ENCODE measurements at regions not wholly inside any gene's neighbourhood (a gene's known extent, or its start where the extent isn't known, plus 50 kb on each side); places are given as distances from the start of the nearest gene placed in this dataset.
A peak's percentile ranks its signal among the peaks of the same experiment; 100 is the strongest.

DNA sequence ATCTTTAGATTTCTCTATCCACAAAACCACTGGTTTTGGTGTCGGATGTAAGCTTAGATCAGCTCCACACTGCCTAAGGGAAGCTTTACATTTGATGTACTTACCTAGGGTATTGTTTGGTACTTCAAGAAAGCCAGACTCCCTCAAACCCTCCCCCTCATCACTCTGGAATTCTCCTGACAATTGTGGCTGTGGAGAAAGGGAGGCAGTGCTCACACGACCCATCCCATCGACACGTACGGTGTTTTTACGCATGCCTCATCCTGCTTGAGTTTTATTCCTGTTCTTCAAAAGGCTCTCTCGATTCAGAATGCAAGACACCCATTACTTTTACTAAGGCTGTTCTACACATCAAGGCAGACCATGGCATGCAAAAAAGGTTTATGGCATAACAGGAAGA, 67.3 kb upstream of the ONECUT1 start:
- no peaks in the 10 kb centered on the region for H3K9me3 Mint-ChIP-seq
- no peak overlapping the region for H3K23ac ChIP-seq (ENCODE audit: insufficient read length, low read depth, low read length)
- H2AK5ac ChIP-seq (ENCODE audit: insufficient read length, low read length), result no peak overlapping the region
- H3K9ac ChIP-seq (ENCODE audit: extremely low read depth, insufficient read length, low read length), result no peak overlapping the region
- H4K91ac ChIP-seq (ENCODE audit: insufficient read length, low read depth, low read length), result no peak overlapping the region
- H3K79me2 ChIP-seq (ENCODE audit: insufficient read depth, low read length), result no peaks in the 10 kb centered on the region
- TF ChIP-seq, protein P1, sequence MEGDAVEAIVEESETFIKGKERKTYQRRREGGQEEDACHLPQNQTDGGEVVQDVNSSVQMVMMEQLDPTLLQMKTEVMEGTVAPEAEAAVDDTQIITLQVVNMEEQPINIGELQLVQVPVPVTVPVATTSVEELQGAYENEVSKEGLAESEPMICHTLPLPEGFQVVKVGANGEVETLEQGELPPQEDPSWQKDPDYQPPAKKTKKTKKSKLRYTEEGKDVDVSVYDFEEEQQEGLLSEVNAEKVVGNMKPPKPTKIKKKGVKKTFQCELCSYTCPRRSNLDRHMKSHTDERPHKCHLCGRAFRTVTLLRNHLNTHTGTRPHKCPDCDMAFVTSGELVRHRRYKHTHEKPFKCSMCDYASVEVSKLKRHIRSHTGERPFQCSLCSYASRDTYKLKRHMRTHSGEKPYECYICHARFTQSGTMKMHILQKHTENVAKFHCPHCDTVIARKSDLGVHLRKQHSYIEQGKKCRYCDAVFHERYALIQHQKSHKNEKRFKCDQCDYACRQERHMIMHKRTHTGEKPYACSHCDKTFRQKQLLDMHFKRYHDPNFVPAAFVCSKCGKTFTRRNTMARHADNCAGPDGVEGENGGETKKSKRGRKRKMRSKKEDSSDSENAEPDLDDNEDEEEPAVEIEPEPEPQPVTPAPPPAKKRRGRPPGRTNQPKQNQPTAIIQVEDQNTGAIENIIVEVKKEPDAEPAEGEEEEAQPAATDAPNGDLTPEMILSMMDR (conservative IDR thresholded peaks at IDR 0.05), result no peak
- H3K4ac ChIP-seq (ENCODE audit: low read depth, low read length), result no peak overlapping the region
- no peak overlapping the region for H3T11ph ChIP-seq (ENCODE audit: low read length)
- H2BK20ac ChIP-seq (ENCODE audit: low read depth, low read length, poor library complexity, severe bottlenecking), result no peak overlapping the region
- no peaks in the 10 kb centered on the region for H3K9me3 ChIP-seq (ENCODE audit: control insufficient read depth, low read depth, low read length)
- no peaks in the 10 kb centered on the region for H3K27me3 ChIP-seq (ENCODE audit: insufficient read depth, low read length)
- H3K4me1 Mint-ChIP-seq, result peaks cover 24 to 26% of the 10 kb centered on the region in 2 experiments
- no peak overlapping the region for H3K18ac ChIP-seq (ENCODE audit: insufficient read length, low read depth, low read length)
- no CpG with 5 or more reads among the region's 7 CpGs for WGBS (ENCODE audit: extremely low coverage, insufficient read length, low lambda C conversion rate)
- no peak overlapping the region for H3K27ac ChIP-seq (ENCODE audit: insufficient read length, low read depth, low read length)
- no peak overlapping the region for H2BK5ac ChIP-seq (ENCODE audit: insufficient read length, low read length)
- no peak overlapping the region for H4K5ac ChIP-seq (ENCODE audit: insufficient read length, low read depth, low read length)
- H3K4me1 ChIP-seq (ENCODE audit: insufficient read depth, low read length), result peaks cover 14% of the 10 kb centered on the region; the same call in 1 of the 2 replicates
- H4K8ac ChIP-seq (replicated peaks; ENCODE audit: insufficient read length, low read depth, low read length), result no peak overlapping the region
- H2AFZ ChIP-seq (ENCODE audit: low read length), result no peak overlapping the region
- peak overlapping the region; percentile 37 for H3K4me2 ChIP-seq (ENCODE audit: insufficient read depth, insufficient read length, low read length)
- no peak overlapping the region for H3K14ac ChIP-seq (ENCODE audit: insufficient read depth, low read length)
- H3K23me2 ChIP-seq (ENCODE audit: insufficient read length, low read depth, low read length, poor library complexity, severe bottlenecking), result no peaks in the 10 kb centered on the region
- no peaks in the 10 kb centered on the region for H4K20me1 ChIP-seq (ENCODE audit: control insufficient read depth, insufficient read depth, insufficient read length)
- DNase-seq, result no peak
- H3K27ac Mint-ChIP-seq, result no peak overlapping the region
- H3K4me3 Mint-ChIP-seq, result no peak overlapping the region
- H2BK120ac ChIP-seq (ENCODE audit: low read depth, low read length, poor library complexity, severe bottlenecking), result no peak overlapping the region
- H3K56ac ChIP-seq (ENCODE audit: insufficient read length, low read depth, low read length), result no peak overlapping the region
- H2BK12ac ChIP-seq (ENCODE audit: insufficient read length, low read depth, low read length), result no peak overlapping the region
- H3K36me3 Mint-ChIP-seq (ENCODE audit: insufficient read depth in 1 of 3, low read depth in 3 of 3), result no peaks in the 10 kb centered on the region; a peak in 1 of 7 replicates
- no peak overlapping the region for H2BK15ac ChIP-seq (ENCODE audit: low read depth, low read length)
- no peaks in the 10 kb centered on the region; the same call in none of the 2 replicates for H3K27me3 Mint-ChIP-seq (ENCODE audit: low read depth)
- H3K79me1 ChIP-seq (ENCODE audit: insufficient read depth, low read depth, low read length, poor library complexity, severe bottlenecking), result no peaks in the 10 kb centered on the region
